HepG2 (cell line): ENCODE measurements at regions not wholly inside any gene's neighbourhood (a gene's known extent, or its start where the extent isn't known, plus 50 kb on each side); places are given as distances from the start of the nearest gene placed in this dataset.

ENCODE experiments used
- ASH2L ChIP-seq: fragments of 300-600, 200-600 bp; sonication (generic); IDR thresholded peaks from 2 replicates; pipeline ENCODE4 v1.7.0; 2017; ENCODE audit warnings: low read depth, mild to moderate bottlenecking, moderate library complexity, mixed read lengths, low read length; ENCODE audit not compliant: insufficient read length
- CCAR2 ChIP-seq: fragments of 200-400 bp; formaldehyde crosslinking; optimal IDR thresholded peaks from 2 replicates; pipeline ENCODE3; 2018; ENCODE audit warnings: low read depth, mild to moderate bottlenecking, low read length, moderate library complexity
- KAT2B ChIP-seq: fragments of 150-350 bp; IDR thresholded peaks from 2 replicates; pipeline ENCODE4 v1.6.1; 2014; ENCODE audit warnings: low read depth, low read length, borderline replicate concordance
- KLF12 ChIP-seq: sonication (generic); formaldehyde crosslinking; IDR thresholded peaks from 2 replicates; pipeline ENCODE4 v1.4.0; 2020; ENCODE audit warnings: missing genetic modification reagents, borderline replicate concordance
- MAFF ChIP-seq: IDR thresholded peaks from 2 replicates; pipeline ENCODE4 v1.6.1; 2011; ENCODE audit warnings: low read depth, low read length, improper control_type of control experiment
- MEIS1 ChIP-seq: sonication (generic); formaldehyde crosslinking; IDR thresholded peaks from 2 replicates; pipeline ENCODE4 v1.9.0; 2021; ENCODE audit warnings: mild to moderate bottlenecking, missing genetic modification reagents, moderate library complexity, borderline replicate concordance
- PHF8 ChIP-seq: sonication (generic); formaldehyde crosslinking; IDR thresholded peaks from 2 replicates; pipeline ENCODE4 v1.5.0; 2020; ENCODE audit warnings: missing genetic modification reagents
- RBFOX2 ChIP-seq: fragments of 200-400 bp; formaldehyde crosslinking; IDR thresholded peaks from 2 replicates; pipeline ENCODE4 v1.6.1; 2017; ENCODE audit warnings: low read depth, mild to moderate bottlenecking, low read length
- STAT5B ChIP-seq: sonication (generic); formaldehyde crosslinking; IDR thresholded peaks from 2 replicates; pipeline ENCODE4 v1.4.0; 2020; ENCODE audit warnings: missing genetic modification reagents
- U2AF2 ChIP-seq: fragments of 200-400 bp; formaldehyde crosslinking; IDR thresholded peaks from 2 replicates; pipeline ENCODE4 v1.6.1; 2017; ENCODE audit warnings: low read depth, mild to moderate bottlenecking, low read length
- ZBTB7A ChIP-seq: sonication (generic); formaldehyde crosslinking; IDR thresholded peaks from 2 replicates; pipeline ENCODE4 v1.8.0; 2022; ENCODE audit warnings: mild to moderate bottlenecking, missing genetic modification reagents
- ZFP90 ChIP-seq: sonication (generic); formaldehyde crosslinking; IDR thresholded peaks from 2 replicates; pipeline ENCODE4 v1.8.0; 2022; ENCODE audit warnings: missing genetic modification reagents, mild to moderate bottlenecking, inconsistent platforms, borderline replicate concordance
- ZFY ChIP-seq: sonication (generic); formaldehyde crosslinking; IDR thresholded peaks from 2 replicates; pipeline ENCODE4 v1.4.0; 2020; ENCODE audit warnings: missing genetic modification reagents
- ZNF318 ChIP-seq: sonication (generic); formaldehyde crosslinking; IDR thresholded peaks from 2 replicates; pipeline ENCODE4 v1.4.0; 2020; ENCODE audit warnings: mild to moderate bottlenecking, missing genetic modification reagents
- ZNF484 ChIP-seq: sonication (generic); formaldehyde crosslinking; IDR thresholded peaks from 2 replicates; pipeline ENCODE4 v1.5.1; 2020; ENCODE audit warnings: mild to moderate bottlenecking, low read depth, missing genetic modification reagents, borderline replicate concordance
- ZSCAN25 ChIP-seq: sonication (generic); formaldehyde crosslinking; IDR thresholded peaks from 2 replicates; pipeline ENCODE4 v1.8.0; 2022; ENCODE audit warnings: mild to moderate bottlenecking, missing genetic modification reagents
- ZSCAN5A ChIP-seq: sonication (generic); formaldehyde crosslinking; IDR thresholded peaks from 2 replicates; pipeline ENCODE4 v1.8.0; 2022; ENCODE audit warnings: mild to moderate bottlenecking, missing genetic modification reagents, borderline replicate concordance
- TF ChIP-seq, protein P1 (sequence below): sonication (generic); formaldehyde crosslinking; IDR thresholded peaks from 2 replicates; pipeline ENCODE4 v1.5.1; 2020; ENCODE audit warnings: missing genetic modification reagents, mild to moderate bottlenecking, borderline replicate concordance

- no peak for TF ChIP-seq ZNF318 (CRISPR knock-in tag)
- peak; percentile 23; the same call in 1 of the 2 replicates for TF ChIP-seq RBFOX2
- TF ChIP-seq ZBTB7A (CRISPR knock-in tag) = peak; percentile 95
- 0 out of 2 replicates have a peak, but pooled peaks have one; percentile 27 for TF ChIP-seq MEIS1 (CRISPR knock-in tag)
- peak; percentile 54 for TF ChIP-seq CCAR2
- no peak for TF ChIP-seq PHF8 (CRISPR knock-in tag)
- TF ChIP-seq ZFP90 (CRISPR knock-in tag) = no peak
- TF ChIP-seq STAT5B (CRISPR knock-in tag) = no peak
- TF ChIP-seq ZSCAN5A (CRISPR knock-in tag) = no peak
- peak; percentile 57 for TF ChIP-seq ASH2L
- no peak for TF ChIP-seq U2AF2
- TF ChIP-seq, protein P1, sequence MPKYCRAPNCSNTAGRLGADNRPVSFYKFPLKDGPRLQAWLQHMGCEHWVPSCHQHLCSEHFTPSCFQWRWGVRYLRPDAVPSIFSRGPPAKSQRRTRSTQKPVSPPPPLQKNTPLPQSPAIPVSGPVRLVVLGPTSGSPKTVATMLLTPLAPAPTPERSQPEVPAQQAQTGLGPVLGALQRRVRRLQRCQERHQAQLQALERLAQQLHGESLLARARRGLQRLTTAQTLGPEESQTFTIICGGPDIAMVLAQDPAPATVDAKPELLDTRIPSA (CRISPR knock-in tag) = no peak
- no peak; the same call in 1 of the 2 replicates for TF ChIP-seq KLF12 (CRISPR knock-in tag)
- TF ChIP-seq ZFY = 0 out of 2 replicates have a peak, but pooled peaks have one; percentile 39
- TF ChIP-seq ZSCAN25 (CRISPR knock-in tag) = peak; percentile 97
- TF ChIP-seq MAFF = peak; percentile 51
- no peak for TF ChIP-seq ZNF484 (CRISPR knock-in tag)
- no peak for TF ChIP-seq KAT2B
Measured at GRCh38 chr12:115421796-115422709, 738.1 kb upstream of the TBX3 start (continued).
